ENCODE measurements at regions not wholly inside any gene's neighbourhood (a gene's known extent, or its start where the extent isn't known, plus 50 kb on each side); places are given as distances from the start of the nearest gene placed in this dataset.

GRCh38 chr6:4584801-4585200, 191.4 kb upstream of the CDYL start:
- TF ChIP-seq CTCF (IDR thresholded peaks at IDR 0.05) = no peak
- no peak for TF ChIP-seq POLR2AphosphoS5 (IDR thresholded peaks at IDR 0.05)

All from breast epithelium (tissue), 3 donors.